Testis (tissue), 2 donors: ENCODE measurements at regions not wholly inside any gene's neighbourhood (a gene's known extent, or its start where the extent isn't known, plus 50 kb on each side); places are given as distances from the start of the nearest gene placed in this dataset.

Source experiments
- POLR2A ChIP-seq: fragments of 450-650 bp; IDR thresholded peaks from one replicate; pipeline ENCODE4 v1.6.1; 2017; ENCODE audit warnings: antibody characterized with exemption, mild to moderate bottlenecking, moderate library complexity
- TF ChIP-seq, protein P1 (sequence below), 3 experiments: fragments of 450-650 bp in 2 of 3; fragments of 200-600 bp in 1 of 3; sonication (generic) in 1 of 3; IDR thresholded peaks; one replicate each; pipeline ENCODE4 v1.5.1; 2016 to 2019; ENCODE audit warnings: antibody characterized with exemption in 3 of 3, mild to moderate bottlenecking in 2 of 3, moderate library complexity in 1 of 3

DNA sequence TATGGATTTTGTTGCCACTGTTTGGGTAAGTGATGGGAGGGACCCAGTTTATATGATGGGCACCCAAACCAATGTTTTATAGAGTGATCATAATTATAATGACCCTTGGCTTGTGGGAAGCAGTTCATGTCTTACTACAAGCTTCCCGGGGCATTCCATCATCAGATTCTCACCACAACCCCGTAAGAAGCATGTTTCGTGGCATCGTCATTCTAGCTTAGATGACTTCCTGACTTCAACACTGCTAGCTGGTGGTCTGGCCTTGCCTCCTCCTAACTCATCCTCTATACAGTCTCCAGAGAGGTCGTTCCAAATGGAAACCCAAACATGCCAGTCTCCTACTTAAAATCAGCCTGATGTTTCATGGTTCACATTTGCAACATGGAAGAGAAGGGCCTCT, 226.9 kb downstream of the ADAMTS9 start:
- TF ChIP-seq, protein P1, sequence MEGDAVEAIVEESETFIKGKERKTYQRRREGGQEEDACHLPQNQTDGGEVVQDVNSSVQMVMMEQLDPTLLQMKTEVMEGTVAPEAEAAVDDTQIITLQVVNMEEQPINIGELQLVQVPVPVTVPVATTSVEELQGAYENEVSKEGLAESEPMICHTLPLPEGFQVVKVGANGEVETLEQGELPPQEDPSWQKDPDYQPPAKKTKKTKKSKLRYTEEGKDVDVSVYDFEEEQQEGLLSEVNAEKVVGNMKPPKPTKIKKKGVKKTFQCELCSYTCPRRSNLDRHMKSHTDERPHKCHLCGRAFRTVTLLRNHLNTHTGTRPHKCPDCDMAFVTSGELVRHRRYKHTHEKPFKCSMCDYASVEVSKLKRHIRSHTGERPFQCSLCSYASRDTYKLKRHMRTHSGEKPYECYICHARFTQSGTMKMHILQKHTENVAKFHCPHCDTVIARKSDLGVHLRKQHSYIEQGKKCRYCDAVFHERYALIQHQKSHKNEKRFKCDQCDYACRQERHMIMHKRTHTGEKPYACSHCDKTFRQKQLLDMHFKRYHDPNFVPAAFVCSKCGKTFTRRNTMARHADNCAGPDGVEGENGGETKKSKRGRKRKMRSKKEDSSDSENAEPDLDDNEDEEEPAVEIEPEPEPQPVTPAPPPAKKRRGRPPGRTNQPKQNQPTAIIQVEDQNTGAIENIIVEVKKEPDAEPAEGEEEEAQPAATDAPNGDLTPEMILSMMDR (IDR thresholded peaks at IDR 0.05): no peak
- TF ChIP-seq POLR2A: no peak
